Common myeloid progenitor, CD34-positive (primary cell): ENCODE measurements at regions not wholly inside any gene's neighbourhood (a gene's known extent, or its start where the extent isn't known, plus 50 kb on each side); places are given as distances from the start of the nearest gene placed in this dataset.

ENCODE experiments used
- CTCF ChIA-PET: fragments of 350-600 bp; sonication (Branson Sonifier 250); formaldehyde crosslinking; loops from one replicate; lab custom pipeline; 2021; ENCODE audit warnings: antibody characterized with exemption; lab: Charles Lee
- POLR2A ChIA-PET: fragments of 350-600 bp; sonication (Branson Sonifier 250); formaldehyde crosslinking; loops from one replicate; lab custom pipeline; 2021; ENCODE audit warnings: antibody characterized with exemption; lab: Charles Lee
- DNase-seq, 3 donors: peaks; one replicate each; pipeline versions ENCODE4 v3.0.0 to v3.0.0-alpha.2; 2013
- H3K27ac ChIP-seq, 2 experiments: 1 replicate in 1 of 2; 2 replicates in 1 of 2; pipeline ENCODE4 v1.7.0; 2013; ENCODE audit warnings: inconsistent platforms in 2 of 2, low read length in 2 of 2, mild to moderate bottlenecking in 2 of 2, low read depth in 1 of 2, moderate library complexity in 1 of 2; ENCODE audit not compliant: severe bottlenecking in 2 of 2, insufficient read depth in 1 of 2, poor library complexity in 1 of 2
- H3K27me3 ChIP-seq, 5 experiments: replicated peaks in 2 of 5; 1 replicate in 3 of 5; 2 replicates in 2 of 5; pipeline versions ENCODE4 v1.6.1 to v1.7.0; 2013; ENCODE audit warnings: low read length in 4 of 5, mild to moderate bottlenecking in 2 of 5, moderate library complexity in 2 of 5, inconsistent platforms in 1 of 5; ENCODE audit not compliant: insufficient read depth in 5 of 5, control insufficient read depth in 4 of 5
- H3K36me3 ChIP-seq, 4 experiments: 1 replicate in 2 of 4; 2 replicates in 2 of 4; pipeline versions ENCODE4 v1.6.1 to v1.7.0; 2013; ENCODE audit warnings: low read length in 3 of 4, control low read depth in 1 of 4, mild to moderate bottlenecking in 1 of 4; ENCODE audit not compliant: control insufficient read depth in 4 of 4, insufficient read depth in 4 of 4
- H3K4me1 ChIP-seq, 4 experiments: 1 replicate in 3 of 4; 2 replicates in 1 of 4; pipeline versions ENCODE4 v1.6.1 to v1.7.1; 2013; ENCODE audit warnings: low read length in 3 of 4, mild to moderate bottlenecking in 3 of 4, control low read depth in 1 of 4, inconsistent platforms in 1 of 4, moderate library complexity in 1 of 4; ENCODE audit not compliant: control insufficient read depth in 4 of 4, insufficient read depth in 4 of 4; ENCODE audit errors: control extremely low read depth in 1 of 4
- H3K4me3 ChIP-seq, 7 experiments: 1 replicate in 4 of 7; 2 replicates in 3 of 7; pipeline versions ENCODE4 v1.5.1 to v1.7.0; 2013; ENCODE audit warnings: mild to moderate bottlenecking in 7 of 7, low read length in 6 of 7, moderate library complexity in 6 of 7, inconsistent platforms in 2 of 7, low read depth in 2 of 7, control low read depth in 1 of 7; ENCODE audit not compliant: insufficient read depth in 4 of 7, control insufficient read depth in 1 of 7; ENCODE audit errors: extremely low read depth in 1 of 7
- H3K9me3 ChIP-seq, 5 experiments: 1 replicate in 4 of 5; 2 replicates in 1 of 5; pipeline versions ENCODE4 v1.6.1 to v1.7.1; 2013; ENCODE audit warnings: low read length in 4 of 5, mild to moderate bottlenecking in 2 of 5, inconsistent platforms in 1 of 5, low read depth in 1 of 5, moderate library complexity in 1 of 5; ENCODE audit not compliant: control insufficient read depth in 4 of 5, insufficient read depth in 2 of 5; ENCODE audit errors: control extremely low read depth in 1 of 5
- WGBS: methylation state at CpG from one replicate; pipeline ENCODE4 v1.1.5; 2013; ENCODE audit not compliant: insufficient coverage; 5-methylcytosine and 5-hydroxymethylcytosine counted together

- no peaks in the 10 kb centered on the region for H3K27me3 ChIP-seq
- no peaks in the 10 kb centered on the region for H3K36me3 ChIP-seq
- POLR2A ChIA-PET: interaction anchor here (0.6 kb wide), 1 partner anchor 106 kb away, joined by 3 read pairs; no protein-coding TSS in a partner anchor
- H3K27ac ChIP-seq: no peak overlapping the region
- CTCF ChIA-PET: no interaction called here
- no peaks in the 10 kb centered on the region for H3K9me3 ChIP-seq
- H3K4me3 ChIP-seq: no peak overlapping the region
- DNase-seq: peak in 2 of 3 donors; percentile 5 to 14
- peaks cover 3 to 35% (median 16%) of the 10 kb centered on the region in 4 experiments for H3K4me1 ChIP-seq
Observed at GRCh38 chr3:40713306-40713705, 188.5 kb downstream of the ZNF621 start.

GRCh38 chr3:40713795-40714194, 189.0 kb downstream of the ZNF621 start:
- DNase-seq: peak in 2 of 3 donors; percentile 51 to 65
- Histone ChIP-seq H3K4me3 (no peak overlapping the region), H3K36me3 (no peaks in the 10 kb centered on the region), H3K4me1 (peaks cover 5 to 40% (median 20%) of the 10 kb centered on the region in 4 experiments), H3K27me3 (no peaks in the 10 kb centered on the region), H3K27ac (no peak overlapping the region), H3K9me3 (no peaks in the 10 kb centered on the region)
- ChIA-PET CTCF (no interaction called here), POLR2A (no interaction called here)
- WGBS: 63% methylated on average over 5 of the region's 6 CpGs

- Histone ChIP-seq H3K27ac (no peak overlapping the region), H3K4me3 (no peak overlapping the region), H3K4me1 (peaks cover 5 to 40% (median 20%) of the 10 kb centered on the region in 4 experiments), H3K27me3 (no peaks in the 10 kb centered on the region), H3K36me3 (no peaks in the 10 kb centered on the region), H3K9me3 (no peaks in the 10 kb centered on the region)
- peak in 2 of 3 donors; percentile 53 to 64 for DNase-seq
- ChIA-PET CTCF (interaction anchor here (0.9 kb wide), 1 partner anchor 288 kb away, joined by 3 read pairs; no protein-coding TSS in a partner anchor), POLR2A (no interaction called here)
- WGBS: 84% methylated on average over 9 of the region's 10 CpGs
Observed at GRCh38 chr3:40714771-40715345, 190.1 kb downstream of the ZNF621 start.

- Histone ChIP-seq H3K9me3 (no peaks in the 10 kb centered on the region), H3K4me3 (no peak overlapping the region), H3K36me3 (no peaks in the 10 kb centered on the region), H3K27ac (no peak overlapping the region), H3K4me1 (peaks cover 5 to 40% (median 20%) of the 10 kb centered on the region in 4 experiments), H3K27me3 (no peaks in the 10 kb centered on the region)
- DNase-seq: no peak
- ChIA-PET CTCF (interaction anchor here (0.9 kb wide), 1 partner anchor 287 kb away, joined by 3 read pairs; no protein-coding TSS in a partner anchor), POLR2A (no interaction called here)
Observed at GRCh38 chr3:40715551-40715950, 190.8 kb downstream of the ZNF621 start.

GRCh38 chr3:40717471-40717870, 192.7 kb downstream of the ZNF621 start:
- CTCF ChIA-PET: interaction anchor here (1.3 kb wide), 1 partner anchor 27 kb away, joined by 5 read pairs; no protein-coding TSS in a partner anchor
- H3K27ac ChIP-seq: no peak overlapping the region
- WGBS: no CpG with 5 or more reads among the region's 1 CpG
- peaks cover 5 to 40% (median 20%) of the 10 kb centered on the region in 4 experiments for H3K4me1 ChIP-seq
- POLR2A ChIA-PET: no interaction called here
- H3K4me3 ChIP-seq: no peak overlapping the region
- no peaks in the 10 kb centered on the region for H3K9me3 ChIP-seq
- no peak for DNase-seq
- H3K36me3 ChIP-seq: no peaks in the 10 kb centered on the region
- no peaks in the 10 kb centered on the region for H3K27me3 ChIP-seq

GRCh38 chr3:40718209-40718608, 193.4 kb downstream of the ZNF621 start:
- Histone ChIP-seq H3K4me1 (peaks cover 5 to 35% (median 19%) of the 10 kb centered on the region in 4 experiments), H3K4me3 (no peak overlapping the region), H3K36me3 (no peaks in the 10 kb centered on the region), H3K27ac (peak overlapping the region; percentile 20 to 46), H3K9me3 (no peaks in the 10 kb centered on the region), H3K27me3 (no peaks in the 10 kb centered on the region)
- POLR2A ChIA-PET: no interaction called here
- WGBS: 88% methylated on average over 1 of the region's 1 CpG
- peak in 2 of 3 donors; percentile 35 to 45 for DNase-seq
- CTCF ChIA-PET: interaction anchor here (1.3 kb wide), 1 partner anchor 28 kb away, joined by 5 read pairs; no protein-coding TSS in a partner anchor

- POLR2A ChIA-PET: no interaction called here
- Histone ChIP-seq H3K4me1 (peaks cover 5 to 31% (median 16%) of the 10 kb centered on the region in 4 experiments), H3K9me3 (no peaks in the 10 kb centered on the region), H3K27me3 (no peaks in the 10 kb centered on the region), H3K4me3 (no peak overlapping the region), H3K27ac (peak overlapping the region; percentile 20 to 46), H3K36me3 (no peaks in the 10 kb centered on the region)
- WGBS: 56% methylated on average over 1 of the region's 1 CpG
- CTCF ChIA-PET: interaction anchor here (1.3 kb wide), 1 partner anchor 28 kb away, joined by 5 read pairs; no protein-coding TSS in a partner anchor
- peak; percentile 35 to 85 (median 77) for DNase-seq
Observed at GRCh38 chr3:40718681-40719080, 193.9 kb downstream of the ZNF621 start.
